Colonic mucosa (tissue), 4 donors: ENCODE measurements at regions not wholly inside any gene's neighbourhood (a gene's known extent, or its start where the extent isn't known, plus 50 kb on each side); places are given as distances from the start of the nearest gene placed in this dataset.
"Not testable (repeated sequence)": the region's sequence is repeated elsewhere in the genome, so short reads cannot be mapped to it uniquely, and the experiment has no call there.

Experiments
- DNase-seq: peaks from one replicate; pipeline ENCODE4 v3.0.0-alpha.2; 2020
- H3K27ac ChIP-seq: fragments of 200-600 bp; one replicate; pipeline ENCODE4 v1.8.0; 2021
- H3K27me3 ChIP-seq: fragments of 200-600 bp; one replicate; pipeline ENCODE4 v1.8.0; 2021
- H3K36me3 ChIP-seq: fragments of 200-600 bp; one replicate; pipeline ENCODE4 v1.8.0; 2021
- H3K4me1 ChIP-seq: fragments of 200-600 bp; one replicate; pipeline ENCODE4 v1.8.0; 2021; ENCODE audit warnings: mild to moderate bottlenecking
- H3K4me3 ChIP-seq: fragments of 200-600 bp; one replicate; pipeline ENCODE4 v1.8.0; 2021
- H3K9ac ChIP-seq, 2 donors: one replicate each; pipeline ENCODE4 v1.7.0; 2013; ENCODE audit warnings: control low read depth in 2 of 2, low read depth in 2 of 2, low read length in 2 of 2
- H3K9me3 ChIP-seq: fragments of 200-600 bp; one replicate; pipeline ENCODE4 v1.8.0; 2021
- intact Hi-C: fragments of 100-400 bp; cut with DNase I; formaldehyde crosslinking; loops from one replicate; pipeline ENCODE4 v1.14.1; 2022
- TF ChIP-seq, protein P1 (sequence below): fragments of 200-600 bp; IDR thresholded peaks from one replicate; pipeline ENCODE4 v1.8.0; 2022; ENCODE audit warnings: antibody characterized with exemption, mild to moderate bottlenecking
- donor health status: healthy.
- donor health status: DM: no; HTN: no; CAD: no.
- donor health status: DM: no; HTN: no; CAD: no.

- H3K4me1 ChIP-seq, result no peaks in the 10 kb centered on the region
- intact Hi-C loops, result no loop called here
- H3K9me3 ChIP-seq, result no peaks in the 10 kb centered on the region
- DNase-seq, result no peak
- no peaks in the 10 kb centered on the region for H3K27me3 ChIP-seq
- TF ChIP-seq, protein P1, sequence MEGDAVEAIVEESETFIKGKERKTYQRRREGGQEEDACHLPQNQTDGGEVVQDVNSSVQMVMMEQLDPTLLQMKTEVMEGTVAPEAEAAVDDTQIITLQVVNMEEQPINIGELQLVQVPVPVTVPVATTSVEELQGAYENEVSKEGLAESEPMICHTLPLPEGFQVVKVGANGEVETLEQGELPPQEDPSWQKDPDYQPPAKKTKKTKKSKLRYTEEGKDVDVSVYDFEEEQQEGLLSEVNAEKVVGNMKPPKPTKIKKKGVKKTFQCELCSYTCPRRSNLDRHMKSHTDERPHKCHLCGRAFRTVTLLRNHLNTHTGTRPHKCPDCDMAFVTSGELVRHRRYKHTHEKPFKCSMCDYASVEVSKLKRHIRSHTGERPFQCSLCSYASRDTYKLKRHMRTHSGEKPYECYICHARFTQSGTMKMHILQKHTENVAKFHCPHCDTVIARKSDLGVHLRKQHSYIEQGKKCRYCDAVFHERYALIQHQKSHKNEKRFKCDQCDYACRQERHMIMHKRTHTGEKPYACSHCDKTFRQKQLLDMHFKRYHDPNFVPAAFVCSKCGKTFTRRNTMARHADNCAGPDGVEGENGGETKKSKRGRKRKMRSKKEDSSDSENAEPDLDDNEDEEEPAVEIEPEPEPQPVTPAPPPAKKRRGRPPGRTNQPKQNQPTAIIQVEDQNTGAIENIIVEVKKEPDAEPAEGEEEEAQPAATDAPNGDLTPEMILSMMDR, result no peak
- H3K36me3 ChIP-seq, result no peaks in the 10 kb centered on the region
- no peak overlapping the region for H3K9ac ChIP-seq
- no peak overlapping the region for H3K27ac ChIP-seq
- no peak overlapping the region for H3K4me3 ChIP-seq
Observed at GRCh38 chr6:116996842-116997241, 119.8 kb downstream of the RFX6 start.

DNA sequence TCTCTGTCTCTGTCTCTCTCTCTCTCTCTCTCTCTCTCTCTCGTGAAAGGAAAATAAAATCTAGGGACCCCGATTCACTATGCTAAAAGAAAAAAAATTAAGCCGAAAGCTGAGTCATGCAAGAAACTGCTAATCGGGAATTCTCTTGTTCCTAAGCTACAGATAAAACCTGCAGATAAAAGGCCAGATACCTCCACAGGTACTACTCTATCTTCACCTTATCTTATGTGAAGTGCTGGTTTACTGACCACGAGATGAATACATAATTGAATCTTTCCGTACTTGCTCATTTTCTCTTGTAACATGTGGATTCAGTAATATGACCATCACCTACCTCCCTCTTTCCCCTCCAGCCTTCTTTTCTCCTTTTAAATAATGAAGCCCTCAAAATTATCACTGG is 120.5 kb downstream of the RFX6 start:
- H3K36me3 ChIP-seq, result no peaks in the 10 kb centered on the region
- H3K9me3 ChIP-seq, result no peaks in the 10 kb centered on the region
- H3K27me3 ChIP-seq, result no peaks in the 10 kb centered on the region
- intact Hi-C loops, result no loop called here
- no peaks in the 10 kb centered on the region for H3K4me1 ChIP-seq
- H3K4me3 ChIP-seq, result no peak overlapping the region
- TF ChIP-seq, protein P1, result no peak
- no peak for DNase-seq
- H3K27ac ChIP-seq, result no peak overlapping the region
- no peak overlapping the region for H3K9ac ChIP-seq

- TF ChIP-seq, protein P1, result no peak
- no peak for DNase-seq
- no peaks in the 10 kb centered on the region for H3K9me3 ChIP-seq
- H3K4me3 ChIP-seq, result no peak overlapping the region
- H3K36me3 ChIP-seq, result no peaks in the 10 kb centered on the region
- intact Hi-C loops, result no loop called here
- no peak overlapping the region for H3K9ac ChIP-seq
- no peaks in the 10 kb centered on the region for H3K4me1 ChIP-seq
- H3K27me3 ChIP-seq, result no peaks in the 10 kb centered on the region
- H3K27ac ChIP-seq, result no peak overlapping the region
Observed at GRCh38 chr6:117007659-117008058, 130.6 kb downstream of the RFX6 start.

GRCh38 chr6:117008618-117009017 is 131.6 kb downstream of the RFX6 start:
- Histone ChIP-seq H3K4me1 (no peaks in the 10 kb centered on the region), H3K27me3 (no peaks in the 10 kb centered on the region), H3K4me3 (no peak overlapping the region), H3K27ac (no peak overlapping the region), H3K9ac (no peak overlapping the region), H3K36me3 (no peaks in the 10 kb centered on the region), H3K9me3 (no peaks in the 10 kb centered on the region)
- intact Hi-C loops, result no loop called here
- DNase-seq, result no peak
- TF ChIP-seq, protein P1, result no peak

GRCh38 chr6:117014641-117015473 is 137.8 kb downstream of the RFX6 start:
- H3K9me3 ChIP-seq, H3K27ac ChIP-seq, H3K9ac ChIP-seq, intact Hi-C loops, H3K4me1 ChIP-seq, H3K27me3 ChIP-seq, DNase-seq, H3K36me3 ChIP-seq, H3K4me3 ChIP-seq: not testable (repeated sequence)

GRCh38 chr6:117015474-117015804 is 138.4 kb downstream of the RFX6 start:
- H3K9ac ChIP-seq, H3K27ac ChIP-seq, DNase-seq, intact Hi-C loops, H3K36me3 ChIP-seq, H3K4me3 ChIP-seq, H3K4me1 ChIP-seq, H3K9me3 ChIP-seq, H3K27me3 ChIP-seq: not testable (repeated sequence)
